ENCODE measurements at regions not wholly inside any gene's neighbourhood (a gene's known extent, or its start where the extent isn't known, plus 50 kb on each side); places are given as distances from the start of the nearest gene placed in this dataset.

DNA sequence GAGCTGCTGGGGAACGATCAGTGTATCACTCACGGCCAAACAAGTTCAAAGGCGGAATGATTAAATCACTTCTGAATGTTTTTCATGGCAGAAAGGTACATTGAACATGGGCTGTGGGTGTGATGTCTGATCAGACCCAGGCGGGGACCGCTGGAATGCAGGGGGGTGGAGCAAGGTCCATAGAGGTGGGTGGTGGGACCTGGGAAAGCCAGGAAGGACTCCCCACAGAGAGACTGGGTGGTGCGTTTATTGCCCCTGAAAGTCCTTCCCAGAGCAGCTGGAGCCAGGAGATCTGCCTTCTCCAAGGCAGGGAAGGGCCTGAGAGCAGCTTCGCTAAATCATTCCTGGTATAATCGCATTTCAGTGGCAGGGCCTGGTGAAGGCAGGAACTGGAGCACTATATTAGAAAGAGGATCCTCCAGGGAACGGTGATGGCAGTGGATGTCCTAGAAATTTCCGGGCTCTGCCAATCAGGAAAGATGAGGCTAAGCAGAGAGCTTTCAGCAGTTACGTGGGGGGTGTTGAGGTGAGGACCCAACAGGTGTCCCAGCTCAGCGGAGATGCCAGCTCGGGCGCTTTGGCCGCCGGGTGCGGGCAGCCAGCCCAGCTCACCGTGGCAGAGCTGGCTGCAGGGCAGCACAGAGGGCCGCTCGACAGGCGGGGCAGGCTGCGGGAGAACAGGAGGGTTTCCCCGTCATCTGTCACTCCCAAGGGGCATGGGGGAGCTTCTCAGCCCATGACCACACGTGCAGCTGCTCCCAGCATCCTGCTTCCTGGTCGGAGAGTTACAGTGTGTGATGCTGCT, 271.7 kb downstream of the CTTN start:
- no peak for DNase-seq (ENCODE audit: low spot score)
- no peak for TF ChIP-seq CTCF (IDR thresholded peaks at IDR 0.05; ENCODE audit: borderline replicate concordance, control extremely low read depth, extremely low read depth, insufficient read depth, missing control alignments)
- in situ Hi-C loops (cut with MboI; ENCODE audit: low sequenced_read_pairs, unreplicated experiment): no loop called here

- no peak for TF ChIP-seq CTCF (IDR thresholded peaks at IDR 0.05; ENCODE audit: borderline replicate concordance, control extremely low read depth, extremely low read depth, insufficient read depth, missing control alignments)
- no peak for DNase-seq (ENCODE audit: low spot score)
- in situ Hi-C loops (cut with MboI; ENCODE audit: low sequenced_read_pairs, unreplicated experiment): no loop called here
These were observed 272.3 kb downstream of the CTTN start for GRCh38 chr11:70670676-70671034.

DNA sequence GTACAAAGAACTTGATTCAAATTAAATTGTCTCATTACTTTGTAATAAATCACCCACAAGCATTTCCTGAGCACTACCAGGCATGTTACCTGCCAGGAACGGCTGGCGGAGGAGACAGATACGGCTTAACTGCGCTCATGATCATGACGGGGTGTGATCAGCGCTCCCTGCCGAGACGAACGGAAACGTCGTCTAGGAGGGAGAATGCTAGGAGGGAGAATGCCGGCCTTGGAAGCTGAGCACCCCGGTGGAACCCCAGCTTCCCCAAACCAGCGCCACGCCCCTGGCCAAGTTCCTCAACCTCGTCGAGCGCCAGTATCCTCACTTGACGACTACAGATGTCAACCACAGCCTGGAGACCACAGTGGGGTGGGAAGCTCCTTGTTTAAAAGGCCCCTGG, 272.8 kb downstream of the CTTN start:
- no peak for TF ChIP-seq CTCF (IDR thresholded peaks at IDR 0.05; ENCODE audit: borderline replicate concordance, control extremely low read depth, extremely low read depth, insufficient read depth, missing control alignments)
- DNase-seq (ENCODE audit: low spot score): no peak
- in situ Hi-C loops (cut with MboI; ENCODE audit: low sequenced_read_pairs, unreplicated experiment): no loop called here

- in situ Hi-C loops (cut with MboI; ENCODE audit: low sequenced_read_pairs, unreplicated experiment): no loop called here
- DNase-seq (ENCODE audit: low spot score): no peak
- no peak for TF ChIP-seq CTCF (IDR thresholded peaks at IDR 0.05; ENCODE audit: borderline replicate concordance, control extremely low read depth, extremely low read depth, insufficient read depth, missing control alignments)
These were observed 273.3 kb downstream of the CTTN start for GRCh38 chr11:70671611-70672010.

- no peak for DNase-seq (ENCODE audit: low spot score)
- in situ Hi-C loops (cut with MboI; ENCODE audit: low sequenced_read_pairs, unreplicated experiment): no loop called here
- TF ChIP-seq CTCF (IDR thresholded peaks at IDR 0.05; ENCODE audit: borderline replicate concordance, control extremely low read depth, extremely low read depth, insufficient read depth, missing control alignments): no peak
These were observed 274.8 kb downstream of the CTTN start for GRCh38 chr11:70672991-70673653.

- in situ Hi-C loops (cut with MboI; ENCODE audit: low sequenced_read_pairs, unreplicated experiment): no loop called here
- DNase-seq (ENCODE audit: low spot score): no peak
- TF ChIP-seq CTCF (IDR thresholded peaks at IDR 0.05; ENCODE audit: borderline replicate concordance, control extremely low read depth, extremely low read depth, insufficient read depth, missing control alignments): no peak
These were observed 276.3 kb downstream of the CTTN start for GRCh38 chr11:70674605-70675004.
